ENCODE measurements at regions not wholly inside any gene's neighbourhood (a gene's known extent, or its start where the extent isn't known, plus 50 kb on each side); places are given as distances from the start of the nearest gene placed in this dataset.
A peak's percentile ranks its signal among the peaks of the same experiment; 100 is the strongest.

- Histone ChIP-seq H3K9me3 (no peaks in the 10 kb centered on the region), H3K27me3 (no peaks in the 10 kb centered on the region), H3K4me3 (no peak overlapping the region), H3K36me3 (no peaks in the 10 kb centered on the region), H3K4me1 (no peaks in the 10 kb centered on the region), H3K27ac (no peak overlapping the region)
- TF ChIP-seq POLR2AphosphoS5 (IDR thresholded peaks at IDR 0.05) (no peak), POLR2A (IDR thresholded peaks at IDR 0.05) (no peak), EP300 (IDR thresholded peaks at IDR 0.05) (no peak), CTCF (IDR thresholded peaks at IDR 0.05) (no peak)
- 41 to 68% methylated on average over 6 of the region's 6 CpGs for WGBS, 2 donors
- DNase-seq = no peak
- intact Hi-C loops (cut with DNase I) = no loop called here
Observed at GRCh38 chr12:91785655-91786498, 359.8 kb downstream of the BTG1 start.

DNA sequence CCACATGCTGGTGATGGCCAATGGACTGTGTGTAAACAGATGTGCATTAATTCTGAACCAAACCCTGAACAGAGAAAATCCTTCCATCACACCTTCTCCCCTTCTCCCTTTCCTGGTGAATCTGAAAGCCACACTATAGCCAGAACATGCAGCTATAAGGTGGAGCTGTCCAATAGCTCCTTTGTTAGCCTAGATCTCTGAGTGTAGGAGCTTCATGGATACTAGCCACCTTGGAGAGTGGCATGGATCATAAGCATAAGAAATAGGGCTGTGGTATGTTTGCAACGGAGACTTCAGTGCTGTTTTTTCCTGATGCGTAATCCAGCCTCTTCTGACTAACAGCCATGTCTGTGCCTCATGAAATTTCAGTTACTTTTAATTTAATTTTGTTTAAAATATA, 364.5 kb downstream of the BTG1 start:
- 93 to 97% methylated on average over 2 of the region's 2 CpGs for WGBS, 2 donors
- intact Hi-C loops (cut with DNase I) = no loop called here

DNA sequence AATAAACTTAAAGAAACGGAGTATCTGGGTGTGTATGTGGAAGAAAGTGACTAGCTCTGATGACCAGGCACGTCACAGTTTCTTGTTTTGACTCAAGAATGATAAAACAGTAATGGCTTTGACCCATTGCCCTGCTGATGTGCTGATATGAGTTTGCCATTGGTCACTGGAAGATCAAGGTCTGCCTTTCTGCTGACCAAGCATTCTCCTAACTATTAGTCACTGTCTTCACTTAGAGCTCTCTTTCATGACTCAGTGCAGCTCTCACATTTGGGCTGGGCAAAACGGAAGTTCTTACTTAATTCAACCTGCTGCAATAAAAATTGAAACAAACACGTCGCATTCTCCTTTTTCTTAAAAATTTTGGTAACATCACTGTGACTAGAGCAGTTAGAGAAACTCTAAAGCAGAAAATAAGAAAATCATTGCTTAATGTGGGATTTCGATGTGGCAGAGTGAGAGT, 366.7 kb downstream of the BTG1 start:
- H3K27ac ChIP-seq = peak overlapping the region; percentile 42 to 68 (median 60)
- H3K36me3 ChIP-seq = no peaks in the 10 kb centered on the region
- DNase-seq = peak; percentile 70
- no peaks in the 10 kb centered on the region for H3K27me3 ChIP-seq
- no peak for TF ChIP-seq CTCF (IDR thresholded peaks at IDR 0.05)
- TF ChIP-seq POLR2A (IDR thresholded peaks at IDR 0.05) = no peak
- TF ChIP-seq POLR2AphosphoS5 (IDR thresholded peaks at IDR 0.05) = peak in 2 of 4 donors; percentile 21 to 27
- TF ChIP-seq EP300 (IDR thresholded peaks at IDR 0.05) = no peak
- intact Hi-C loops (cut with DNase I) = no loop called here
- 30 to 42% methylated on average over 6 of the region's 6 CpGs for WGBS, 2 donors
- H3K4me1 ChIP-seq = peaks cover 0 to 29% (median 24%) of the 10 kb centered on the region in 4 donors
- no peak overlapping the region for H3K4me3 ChIP-seq
- H3K9me3 ChIP-seq = no peaks in the 10 kb centered on the region

More for the DNA sequence above, 364.5 kb downstream of the BTG1 start:
- Histone ChIP-seq H3K4me3 (no peak overlapping the region), H3K9me3 (no peaks in the 10 kb centered on the region), H3K36me3 (no peaks in the 10 kb centered on the region), H3K4me1 (peaks cover 0 to 21% (median 15%) of the 10 kb centered on the region in 4 donors), H3K27me3 (no peaks in the 10 kb centered on the region), H3K27ac (no peak overlapping the region)
- TF ChIP-seq POLR2A (IDR thresholded peaks at IDR 0.05) = no peak
- TF ChIP-seq POLR2AphosphoS5 (IDR thresholded peaks at IDR 0.05) = no peak
- no peak for TF ChIP-seq EP300 (IDR thresholded peaks at IDR 0.05)
- no peak for TF ChIP-seq CTCF (IDR thresholded peaks at IDR 0.05)
- no peak for DNase-seq

- TF ChIP-seq CTCF (IDR thresholded peaks at IDR 0.05) (no peak), POLR2AphosphoS5 (IDR thresholded peaks at IDR 0.05) (no peak), POLR2A (IDR thresholded peaks at IDR 0.05) (no peak), EP300 (IDR thresholded peaks at IDR 0.05) (no peak)
- peaks cover 0 to 36% (median 27%) of the 10 kb centered on the region in 4 donors for H3K4me1 ChIP-seq
- H3K27ac ChIP-seq = peak overlapping the region; percentile 42 to 68 (median 60)
- H3K27me3 ChIP-seq = no peaks in the 10 kb centered on the region
- DNase-seq = no peak
- no peak overlapping the region for H3K4me3 ChIP-seq
- 31 to 40% methylated on average over 3 of the region's 3 CpGs for WGBS, 2 donors
- intact Hi-C loops (cut with DNase I) = no loop called here
- no peaks in the 10 kb centered on the region for H3K36me3 ChIP-seq
- no peaks in the 10 kb centered on the region for H3K9me3 ChIP-seq
Observed at GRCh38 chr12:91778091-91778832, 367.4 kb downstream of the BTG1 start.

All from sigmoid colon (tissue), 6 donors.